GM12878 (cell line): ENCODE measurements at regions not wholly inside any gene's neighbourhood (a gene's known extent, or its start where the extent isn't known, plus 50 kb on each side); places are given as distances from the start of the nearest gene placed in this dataset.
"Not testable (repeated sequence)": the region's sequence is repeated elsewhere in the genome, so short reads cannot be mapped to it uniquely, and the experiment has no call there.

Source experiments
- ATAC-seq: fragments of 200-7000 bp; cut with Tn5 transposase; 3 replicates; pipeline ENCODE4 v1.9.1; 2020; ENCODE audit warnings: mild to moderate bottlenecking, moderate library complexity
- BruUV-seq: library from RNA; stranded (reverse); fragments of 400-500 nt; replicated peaks from 2 replicates; lab custom pipeline; 2021; lab: Mats Ljungman, UMichigan
- CTCF ChIA-PET: fragments of 300-600 bp; sonication (Branson Sonifier 250); formaldehyde crosslinking; extraction: SDS; loops from one replicate; lab custom pipeline; 2021; ENCODE audit warnings: inconsistent platforms; lab: Yijun Ruan, JAX
- POLR2A ChIA-PET: fragments of 350-600 bp; formaldehyde crosslinking; extraction: SDS; loops from one replicate; lab custom pipeline; 2021; ENCODE audit warnings: inconsistent platforms; lab: Charles Lee
- RAD21 ChIA-PET: fragments of 300-600 bp; sonication (Branson Sonifier 250); formaldehyde crosslinking; loops from one replicate; lab custom pipeline; 2023; ENCODE audit warnings: antibody characterized with exemption; ENCODE audit not compliant: unreplicated experiment; lab: Charles Lee
- SMC1A ChIA-PET: fragments of 300-600 bp; sonication (Branson Sonifier 250); formaldehyde crosslinking; loops from one replicate; lab custom pipeline; 2023; ENCODE audit not compliant: unreplicated experiment, uncharacterized antibody; lab: Charles Lee
- DNase-seq: peaks from one replicate; pipeline ENCODE4 v3.0.0-alpha.2; 2011; ENCODE audit warnings: low read depth, low spot score
- FAIRE-seq: peaks from 3 replicates; lab custom pipeline; 2011; peaks lifted over from hg19 to GRCh38; lab: Jason Lieb, UNC
- H2AFZ ChIP-seq: 2 replicates; pipeline ENCODE4 v1.6.0; 2011; ENCODE audit warnings: low read depth, low read length, control low read depth; ENCODE audit not compliant: control insufficient read depth
- H3K27ac ChIP-seq: 2 replicates; pipeline ENCODE4 v1.5.1; 2011; ENCODE audit warnings: control low read depth; ENCODE audit not compliant: control insufficient read depth, insufficient read depth
- H3K27me3 ChIP-seq, 2 experiments: replicated peaks in 1 of 2; 2 replicates each; pipeline versions ENCODE4 v1.6.0 to v1.6.1; 2011; ENCODE audit warnings: low read length in 1 of 2; ENCODE audit not compliant: control insufficient read depth in 2 of 2, insufficient read depth in 2 of 2
- H3K36me3 ChIP-seq, 2 experiments: 2 replicates each; pipeline ENCODE4 v1.5.1; 2011; ENCODE audit warnings: low read length in 1 of 2; ENCODE audit not compliant: control insufficient read depth in 2 of 2, insufficient read depth in 2 of 2
- H3K4me1 ChIP-seq: 2 replicates; pipeline ENCODE4 v1.6.1; 2011; ENCODE audit warnings: mild to moderate bottlenecking, low read length, moderate library complexity, mixed read lengths; ENCODE audit not compliant: control insufficient read depth, insufficient read depth
- H3K4me2 ChIP-seq: 2 replicates; pipeline ENCODE4 v1.6.0; 2011; ENCODE audit warnings: control low read depth; ENCODE audit not compliant: control insufficient read depth, insufficient read depth
- H3K4me3 ChIP-seq: fragments of 200-600 bp; sonication (generic); 2 replicates; pipeline ENCODE4 v1.5.1; 2016
- H3K79me2 ChIP-seq: 2 replicates; pipeline ENCODE4 v1.6.0; 2011; ENCODE audit warnings: low read length; ENCODE audit not compliant: control insufficient read depth, insufficient read depth
- H3K9ac ChIP-seq: 2 replicates; pipeline ENCODE4 v1.8.0; 2011; ENCODE audit warnings: low read length, control low read depth, mixed read lengths; ENCODE audit not compliant: control insufficient read depth, insufficient read depth
- H3K9me3 ChIP-seq: replicated peaks from 3 replicates; pipeline ENCODE4 v1.5.1; 2011; ENCODE audit warnings: mild to moderate bottlenecking, low read length; ENCODE audit not compliant: control insufficient read depth, insufficient read depth
- H4K20me1 ChIP-seq: 2 replicates; pipeline ENCODE4 v1.6.0; 2011; ENCODE audit not compliant: control insufficient read depth, insufficient read depth
- ASH2L ChIP-seq: fragments of 300-600, 200-600 bp; sonication (generic); IDR thresholded peaks from 2 replicates; pipeline ENCODE4 v1.6.1; 2017; ENCODE audit warnings: low read depth, mild to moderate bottlenecking, borderline replicate concordance
- ATF7 ChIP-seq: fragments of 450-650 bp; IDR thresholded peaks from 2 replicates; pipeline ENCODE4 v1.6.1; 2016; ENCODE audit warnings: low read depth, mild to moderate bottlenecking
- BHLHE40 ChIP-seq, 2 experiments: fragments of 450-650 bp in 1 of 2; IDR thresholded peaks; 2 replicates each; pipeline ENCODE4 v1.6.1; 2011 to 2017; ENCODE audit warnings: low read depth in 2 of 2, borderline replicate concordance in 1 of 2, improper control_type of control experiment in 1 of 2, low read length in 1 of 2, mild to moderate bottlenecking in 1 of 2
- CHD1 ChIP-seq: IDR thresholded peaks from 2 replicates; pipeline ENCODE4 v1.6.1; 2012; ENCODE audit warnings: low read depth, low read length, improper control_type of control experiment
- CREB1 ChIP-seq: IDR thresholded peaks from 2 replicates; pipeline ENCODE4 v1.6.1; 2012; ENCODE audit warnings: low read depth, mild to moderate bottlenecking, inconsistent platforms
- CREM ChIP-seq: IDR thresholded peaks from 2 replicates; pipeline ENCODE4 v1.6.1; 2014; ENCODE audit warnings: antibody characterized with exemption, low read depth
- FOS ChIP-seq: IDR thresholded peaks from 3 replicates; pipeline ENCODE4 v1.6.1; 2011; ENCODE audit warnings: borderline replicate concordance; ENCODE audit not compliant: insufficient read length; ENCODE audit errors: extremely low read depth
- FOXK2 ChIP-seq: fragments of 450-650 bp; IDR thresholded peaks from 2 replicates; pipeline ENCODE4 v1.6.1; 2017; ENCODE audit warnings: mild to moderate bottlenecking, moderate library complexity
- HDAC6 ChIP-seq: fragments of 200-600 bp; sonication (generic); IDR thresholded peaks from one replicate; pipeline ENCODE4 v1.8.0; 2017; ENCODE audit warnings: antibody characterized with exemption; ENCODE audit not compliant: unreplicated experiment
- IKZF1 ChIP-seq: fragments of 450-650 bp; conservative IDR thresholded peaks from 2 replicates; pipeline ENCODE4 v1.6.1; 2017; ENCODE audit warnings: antibody characterized with exemption, mild to moderate bottlenecking
- JUND ChIP-seq: IDR thresholded peaks from 2 replicates; pipeline ENCODE4 v1.6.1; 2012; ENCODE audit warnings: low read depth, mild to moderate bottlenecking, low read length, improper control_type of control experiment, moderate library complexity
- KLF5 ChIP-seq: fragments of 450-650 bp; IDR thresholded peaks from 2 replicates; pipeline ENCODE4 v1.6.1; 2014; ENCODE audit warnings: mild to moderate bottlenecking; ENCODE audit not compliant: partially characterized antibody
- NFYB ChIP-seq: IDR thresholded peaks from 2 replicates; pipeline ENCODE4 v1.6.1; 2011; ENCODE audit warnings: low read depth, mild to moderate bottlenecking, low read length, improper control_type of control experiment, moderate library complexity; ENCODE audit not compliant: insufficient read depth
- NR2F1 ChIP-seq: fragments of 450-650 bp; conservative IDR thresholded peaks from 2 replicates; pipeline ENCODE4 v1.6.1; 2017; ENCODE audit warnings: mild to moderate bottlenecking
- POLR2A ChIP-seq: IDR thresholded peaks from 2 replicates; pipeline ENCODE4 v1.6.1; 2011; ENCODE audit warnings: low read depth, mild to moderate bottlenecking, low read length
- RUNX3 ChIP-seq: IDR thresholded peaks from 2 replicates; pipeline ENCODE4 v1.6.1; 2012; ENCODE audit warnings: low read length, inconsistent platforms
- SP1 ChIP-seq: IDR thresholded peaks from one replicate; pipeline ENCODE4 v1.6.1; 2011; ENCODE audit warnings: low read depth, low read length
- SREBF1 ChIP-seq: IDR thresholded peaks from 2 replicates; pipeline ENCODE4 v1.6.1; 2012; ENCODE audit warnings: mild to moderate bottlenecking, low read length
- TAF1 ChIP-seq: IDR thresholded peaks from 2 replicates; pipeline ENCODE4 v1.6.1; 2011; ENCODE audit warnings: mild to moderate bottlenecking, low read depth, low read length, borderline replicate concordance
- WGBS: methylation state at CpG from one replicate; pipeline ENCODE4 v1.1.6; 2016; ENCODE audit warnings: low lambda C conversion rate; ENCODE audit not compliant: insufficient replicate concordance, insufficient coverage; ENCODE audit errors: missing lambda C conversion rate; 5-methylcytosine and 5-hydroxymethylcytosine counted together
- in situ Hi-C: fragments of 300-500 bp; cut with MboI; formaldehyde crosslinking; loops from 9 replicates; pipeline ENCODE4 v1.14.3; 2018; ENCODE audit warnings: mixed read lengths
- intact Hi-C: fragments of 100-400 bp; cut with micrococcal nuclease; formaldehyde crosslinking; loops from one replicate; pipeline ENCODE4 v1.14.2; 2022; ENCODE audit not compliant: unreplicated experiment
- TF ChIP-seq, protein P1 (sequence below): fragments of 450-650 bp; IDR thresholded peaks from 2 replicates; pipeline ENCODE4 v1.6.1; 2017; ENCODE audit warnings: antibody characterized with exemption, mild to moderate bottlenecking, moderate library complexity
- TF ChIP-seq, protein P2 (sequence below): fragments of 450-650 bp; IDR thresholded peaks from 2 replicates; pipeline ENCODE4 v1.6.1; 2017; ENCODE audit warnings: low read depth, mild to moderate bottlenecking, moderate library complexity

DNA sequence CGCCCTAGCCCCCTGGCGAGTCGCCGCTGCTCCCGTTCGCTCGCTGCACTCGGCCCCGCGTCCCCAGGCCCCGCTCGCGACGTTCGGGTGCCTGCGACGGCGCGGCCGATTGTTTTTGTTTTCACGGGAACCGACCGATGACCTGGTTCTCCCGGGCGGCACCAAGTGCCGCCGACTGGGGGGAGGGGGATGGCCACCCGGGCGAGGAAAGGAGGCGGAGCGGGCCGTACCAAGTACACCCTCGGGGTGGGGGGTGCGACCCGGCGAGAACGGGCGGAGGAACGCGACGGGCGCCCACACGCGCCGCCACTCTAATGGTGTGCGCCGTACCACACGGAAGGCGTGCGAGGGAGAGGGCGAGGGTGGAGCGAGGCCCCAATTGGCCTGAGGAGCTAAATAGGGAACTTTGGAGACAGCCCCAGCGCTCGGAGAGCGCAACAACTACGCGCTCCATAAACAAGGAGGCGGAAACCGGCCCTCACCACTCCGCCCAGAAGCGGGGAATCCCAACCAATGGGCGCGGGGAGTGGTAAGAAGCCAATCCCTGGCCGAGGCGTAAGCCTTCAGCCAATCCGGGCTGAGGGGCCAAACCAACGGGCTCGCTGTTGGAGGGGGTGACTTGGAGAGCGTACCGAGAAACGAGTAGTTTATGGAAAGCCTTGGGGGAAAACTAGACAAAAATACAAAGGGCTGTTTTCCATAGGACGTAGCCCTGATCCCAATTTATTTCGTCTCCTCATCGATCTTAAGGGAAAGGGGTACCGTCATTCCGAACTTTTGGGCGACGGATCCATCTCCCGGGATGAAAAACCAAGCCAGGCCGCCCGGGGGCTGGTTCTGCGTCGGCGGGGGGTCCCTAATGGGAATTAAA, 54.8 kb upstream of the PLGLB1 start:
- POLR2A ChIA-PET, BruUV-seq, H3K4me1 ChIP-seq: not testable (repeated sequence)
- peak overlapping the region; percentile 87 for H2AFZ ChIP-seq
- H3K9ac ChIP-seq, result peak overlapping the region; percentile 71
- TF ChIP-seq NFYB (peak; percentile 71; the same call in 1 of the 2 replicates), FOS (peak; percentile 7), SP1 (peak; percentile 69), JUND (peak; percentile 82), FOXK2 (peak; percentile 83), HDAC6 (peak; percentile 40), KLF5 (peak; percentile 88), POLR2A (peak; percentile 79), CREB1 (peak; percentile 34; the same call in 1 of the 2 replicates), ATF7 (peak; percentile 92), TAF1 (peak; percentile 69; the same call in 1 of the 2 replicates), RUNX3 (peak; percentile 25), BHLHE40 (IDR thresholded peaks at IDR 0.05; ENCODE audit: borderline replicate concordance in 1 of 2, low read depth in 2 of 2, low read length in 1 of 2) (peak; percentile 11 to 77; a peak in 3 of 4 replicates), CREM (peak; percentile 44), IKZF1 (0 out of 2 replicates have a peak, but pooled peaks have one; percentile 6), NR2F1 (0 out of 2 replicates have a peak, but pooled peaks have one; percentile 22), SREBF1 (peak; percentile 53), CHD1 (peak; percentile 91), ASH2L (0 out of 2 replicates have a peak, but pooled peaks have one; percentile 26)
- TF ChIP-seq, protein P1, sequence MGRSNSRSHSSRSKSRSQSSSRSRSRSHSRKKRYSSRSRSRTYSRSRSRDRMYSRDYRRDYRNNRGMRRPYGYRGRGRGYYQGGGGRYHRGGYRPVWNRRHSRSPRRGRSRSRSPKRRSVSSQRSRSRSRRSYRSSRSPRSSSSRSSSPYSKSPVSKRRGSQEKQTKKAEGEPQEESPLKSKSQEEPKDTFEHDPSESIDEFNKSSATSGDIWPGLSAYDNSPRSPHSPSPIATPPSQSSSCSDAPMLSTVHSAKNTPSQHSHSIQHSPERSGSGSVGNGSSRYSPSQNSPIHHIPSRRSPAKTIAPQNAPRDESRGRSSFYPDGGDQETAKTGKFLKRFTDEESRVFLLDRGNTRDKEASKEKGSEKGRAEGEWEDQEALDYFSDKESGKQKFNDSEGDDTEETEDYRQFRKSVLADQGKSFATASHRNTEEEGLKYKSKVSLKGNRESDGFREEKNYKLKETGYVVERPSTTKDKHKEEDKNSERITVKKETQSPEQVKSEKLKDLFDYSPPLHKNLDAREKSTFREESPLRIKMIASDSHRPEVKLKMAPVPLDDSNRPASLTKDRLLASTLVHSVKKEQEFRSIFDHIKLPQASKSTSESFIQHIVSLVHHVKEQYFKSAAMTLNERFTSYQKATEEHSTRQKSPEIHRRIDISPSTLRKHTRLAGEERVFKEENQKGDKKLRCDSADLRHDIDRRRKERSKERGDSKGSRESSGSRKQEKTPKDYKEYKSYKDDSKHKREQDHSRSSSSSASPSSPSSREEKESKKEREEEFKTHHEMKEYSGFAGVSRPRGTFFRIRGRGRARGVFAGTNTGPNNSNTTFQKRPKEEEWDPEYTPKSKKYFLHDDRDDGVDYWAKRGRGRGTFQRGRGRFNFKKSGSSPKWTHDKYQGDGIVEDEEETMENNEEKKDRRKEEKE, result peak; percentile 69
- TF ChIP-seq, protein P2, sequence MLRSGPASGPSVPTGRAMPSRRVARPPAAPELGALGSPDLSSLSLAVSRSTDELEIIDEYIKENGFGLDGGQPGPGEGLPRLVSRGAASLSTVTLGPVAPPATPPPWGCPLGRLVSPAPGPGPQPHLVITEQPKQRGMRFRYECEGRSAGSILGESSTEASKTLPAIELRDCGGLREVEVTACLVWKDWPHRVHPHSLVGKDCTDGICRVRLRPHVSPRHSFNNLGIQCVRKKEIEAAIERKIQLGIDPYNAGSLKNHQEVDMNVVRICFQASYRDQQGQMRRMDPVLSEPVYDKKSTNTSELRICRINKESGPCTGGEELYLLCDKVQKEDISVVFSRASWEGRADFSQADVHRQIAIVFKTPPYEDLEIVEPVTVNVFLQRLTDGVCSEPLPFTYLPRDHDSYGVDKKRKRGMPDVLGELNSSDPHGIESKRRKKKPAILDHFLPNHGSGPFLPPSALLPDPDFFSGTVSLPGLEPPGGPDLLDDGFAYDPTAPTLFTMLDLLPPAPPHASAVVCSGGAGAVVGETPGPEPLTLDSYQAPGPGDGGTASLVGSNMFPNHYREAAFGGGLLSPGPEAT, result 0 out of 2 replicates have a peak, but pooled peaks have one; percentile 38
- TF ChIP-seq, all 136 proteins: peak for 21; not testable (repeated sequence) for 115
- H4K20me1 ChIP-seq, H3K9me3 ChIP-seq, intact Hi-C loops, H3K36me3 ChIP-seq, SMC1A ChIA-PET, CTCF ChIA-PET, H3K79me2 ChIP-seq, RAD21 ChIA-PET, H3K27me3 ChIP-seq, in situ Hi-C loops: not testable (repeated sequence)
- H3K4me3 ChIP-seq, result peak overlapping the region; percentile 53
- peak; percentile 49 for DNase-seq
- FAIRE-seq, result peak; percentile 65
- under 1% methylated on average over 36 of the region's 84 CpGs for WGBS
- H3K27ac ChIP-seq, result peak overlapping the region; percentile 82
- ATAC-seq, result peak; percentile 95
- 0 out of 2 replicates have a peak overlapping the region, but pooled peaks have one; percentile 25 for H3K4me2 ChIP-seq
